D721Med (cell line): ENCODE measurements at regions not wholly inside any gene's neighbourhood (a gene's known extent, or its start where the extent isn't known, plus 50 kb on each side); places are given as distances from the start of the nearest gene placed in this dataset.

Source experiments
- DNase-seq: peaks from one replicate; pipeline ENCODE4 v3.0.0; 2011; ENCODE audit warnings: low spot score; ENCODE audit not compliant: insufficient read length
- FAIRE-seq: peaks from 2 replicates; lab custom pipeline; 2011; peaks lifted over from hg19 to GRCh38; lab: Jason Lieb, UNC
- TF ChIP-seq, protein P1 (sequence below): IDR thresholded peaks from 2 replicates; pipeline ENCODE4 v1.5.1; 2012; ENCODE audit warnings: mild to moderate bottlenecking, control low read depth; ENCODE audit not compliant: insufficient read depth; ENCODE audit errors: missing control alignments

DNA sequence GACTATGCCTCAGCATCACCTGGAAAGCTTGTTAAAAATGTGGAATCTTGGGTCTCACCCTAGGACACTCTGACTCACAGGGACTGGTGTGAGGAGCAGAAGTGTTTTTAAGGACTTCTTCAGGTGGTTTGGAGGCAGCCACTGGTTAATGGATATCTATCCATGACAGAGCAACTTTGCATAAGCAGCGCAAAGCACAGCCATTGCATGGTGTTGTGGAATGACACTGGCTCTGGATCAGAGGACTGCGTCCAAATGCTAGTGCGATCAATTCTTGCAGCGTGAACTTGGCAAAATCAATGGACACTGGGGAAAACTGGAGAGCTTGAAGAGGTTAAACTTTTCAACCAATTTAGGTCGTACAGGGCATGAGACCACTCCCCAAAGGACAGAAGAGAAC is 116.8 kb upstream of the FAM78B start:
- DNase-seq (no peak), FAIRE-seq (no peak)
- TF ChIP-seq, protein P1, sequence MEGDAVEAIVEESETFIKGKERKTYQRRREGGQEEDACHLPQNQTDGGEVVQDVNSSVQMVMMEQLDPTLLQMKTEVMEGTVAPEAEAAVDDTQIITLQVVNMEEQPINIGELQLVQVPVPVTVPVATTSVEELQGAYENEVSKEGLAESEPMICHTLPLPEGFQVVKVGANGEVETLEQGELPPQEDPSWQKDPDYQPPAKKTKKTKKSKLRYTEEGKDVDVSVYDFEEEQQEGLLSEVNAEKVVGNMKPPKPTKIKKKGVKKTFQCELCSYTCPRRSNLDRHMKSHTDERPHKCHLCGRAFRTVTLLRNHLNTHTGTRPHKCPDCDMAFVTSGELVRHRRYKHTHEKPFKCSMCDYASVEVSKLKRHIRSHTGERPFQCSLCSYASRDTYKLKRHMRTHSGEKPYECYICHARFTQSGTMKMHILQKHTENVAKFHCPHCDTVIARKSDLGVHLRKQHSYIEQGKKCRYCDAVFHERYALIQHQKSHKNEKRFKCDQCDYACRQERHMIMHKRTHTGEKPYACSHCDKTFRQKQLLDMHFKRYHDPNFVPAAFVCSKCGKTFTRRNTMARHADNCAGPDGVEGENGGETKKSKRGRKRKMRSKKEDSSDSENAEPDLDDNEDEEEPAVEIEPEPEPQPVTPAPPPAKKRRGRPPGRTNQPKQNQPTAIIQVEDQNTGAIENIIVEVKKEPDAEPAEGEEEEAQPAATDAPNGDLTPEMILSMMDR, result no peak

DNA sequence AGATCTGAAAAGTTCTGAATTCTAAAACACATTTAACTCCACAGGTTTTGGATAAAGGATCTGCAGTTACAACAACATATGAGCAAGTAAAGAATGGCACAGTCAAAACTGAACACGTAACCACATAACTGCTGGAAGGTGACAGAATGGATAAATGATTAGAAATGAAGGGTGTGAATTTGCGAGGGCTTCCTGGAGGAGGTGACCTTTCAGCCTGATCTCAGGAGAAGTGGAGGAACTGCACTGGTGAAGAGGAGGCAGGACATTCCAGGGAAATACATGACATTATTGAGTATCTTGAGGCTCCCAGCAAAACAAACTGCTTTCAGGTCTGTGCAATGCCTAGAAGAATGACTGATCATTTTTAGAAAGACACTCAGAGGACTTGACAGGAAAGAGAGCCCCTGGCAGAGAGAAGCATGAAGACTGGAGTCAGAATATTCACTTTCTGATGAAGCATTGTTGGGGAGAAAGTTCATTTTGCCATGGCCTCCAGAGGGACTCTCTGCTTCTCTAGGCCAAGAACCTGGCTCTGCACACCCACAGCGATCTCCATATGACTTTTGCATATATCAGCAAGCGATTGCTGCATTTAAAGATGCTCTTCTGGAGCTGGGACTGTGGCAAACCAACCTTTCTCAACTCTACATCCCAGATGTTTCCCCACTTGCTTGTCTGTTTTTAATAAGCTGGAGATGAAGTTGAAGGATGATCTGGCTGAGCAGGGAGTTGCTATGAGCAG is 122.7 kb upstream of the FAM78B start:
- FAIRE-seq (no peak), DNase-seq (no peak)

DNA sequence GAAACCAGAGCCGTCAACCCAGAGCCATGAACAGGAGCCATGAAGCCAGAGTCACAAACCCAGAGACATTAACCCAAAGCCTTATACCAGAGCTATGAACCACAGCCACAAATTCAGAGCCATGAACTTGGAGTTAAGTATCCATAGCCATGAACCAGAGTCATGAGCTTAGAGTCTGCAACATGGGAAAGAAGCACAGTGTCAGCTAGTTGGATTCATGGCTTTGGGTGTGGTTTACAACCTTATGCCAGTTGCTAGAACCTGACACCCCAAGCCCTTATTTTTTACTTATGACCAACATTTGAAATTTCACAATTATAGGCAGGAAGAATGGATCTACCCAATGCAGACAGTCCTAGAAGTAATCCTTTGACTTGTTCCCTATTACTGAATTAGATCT is 128.9 kb upstream of the FAM78B start:
- TF ChIP-seq, protein P1, result no peak
- FAIRE-seq (no peak), DNase-seq (no peak)

More for the DNA sequence above, 122.7 kb upstream of the FAM78B start:
- TF ChIP-seq, protein P1, result no peak

DNA sequence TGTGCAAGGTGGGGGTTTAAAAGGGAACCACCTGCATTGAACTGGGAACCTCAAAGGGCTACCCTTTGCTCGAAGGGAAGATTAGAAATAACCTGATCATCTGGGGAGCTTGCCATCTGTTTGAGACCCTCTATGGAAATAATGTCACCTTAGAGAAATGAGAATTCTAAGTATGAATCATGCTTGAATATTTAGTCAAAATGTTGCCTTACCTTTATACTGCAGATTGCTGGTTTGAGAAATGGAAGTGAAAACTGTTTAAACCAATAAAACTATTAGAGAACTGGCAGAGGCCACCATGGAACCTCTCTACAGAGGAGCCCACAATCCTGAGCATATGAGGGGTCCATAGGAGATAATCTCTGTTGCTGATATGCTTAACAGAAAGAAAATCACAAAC is 131.2 kb upstream of the FAM78B start:
- TF ChIP-seq, protein P1, result no peak
- DNase-seq, result no peak
- FAIRE-seq, result no peak

DNA sequence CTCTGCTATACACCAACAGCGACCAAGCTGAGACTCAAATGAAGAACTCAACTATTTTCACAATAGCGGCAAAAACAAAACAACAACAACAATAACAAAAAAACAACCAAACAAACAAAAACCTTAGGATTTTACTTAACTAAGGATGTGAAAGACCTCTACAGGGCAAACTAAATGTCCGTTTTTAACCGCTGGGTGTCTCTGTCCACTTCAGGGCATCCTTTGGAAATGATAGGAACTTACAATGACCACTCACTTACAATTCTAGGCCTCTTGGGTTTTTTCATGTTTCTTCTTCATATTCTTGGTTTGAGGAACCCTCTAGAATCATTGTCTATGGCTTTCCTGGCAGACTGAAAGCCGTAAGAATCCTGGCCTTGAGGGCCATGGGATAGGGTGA is 134.0 kb upstream of the FAM78B start:
- DNase-seq (no peak), FAIRE-seq (no peak)

DNA sequence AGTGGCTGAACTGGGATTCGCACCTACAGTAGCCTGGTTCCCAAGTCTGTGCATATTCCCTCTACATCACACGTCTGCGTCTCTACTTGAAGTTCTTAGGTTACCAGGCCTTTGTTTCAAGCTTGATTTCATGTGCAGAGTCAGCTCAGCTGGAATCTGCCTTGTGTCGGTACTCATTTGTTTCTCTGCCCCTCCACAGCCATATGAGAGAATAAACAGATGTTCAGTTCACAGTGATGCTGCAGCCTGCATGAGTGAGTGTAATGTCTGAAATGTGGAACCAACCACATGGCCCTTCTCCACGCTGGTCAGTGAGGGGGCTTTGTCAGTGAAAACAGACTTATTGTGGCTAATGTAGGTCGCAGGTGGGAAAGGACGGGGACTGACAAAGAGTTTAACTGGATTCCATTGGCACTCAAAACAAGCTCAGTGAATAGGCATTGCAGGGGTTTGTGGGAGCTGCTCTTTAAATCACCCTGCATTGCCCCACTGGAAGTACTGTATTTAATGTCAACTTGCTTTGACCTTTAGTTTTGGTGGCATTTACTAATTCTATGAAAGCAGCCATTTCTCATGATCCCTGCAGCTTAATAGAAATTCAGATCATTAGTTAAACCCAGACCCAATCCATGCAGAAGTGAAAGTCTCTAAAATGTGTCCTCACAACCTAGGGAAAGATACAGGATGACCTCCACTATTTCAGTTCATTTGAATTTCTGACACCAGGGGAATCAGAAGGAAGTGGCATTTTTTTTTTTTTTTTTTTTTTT is 136.4 kb upstream of the FAM78B start:
- no peak for DNase-seq
- TF ChIP-seq, protein P1, result no peak
- FAIRE-seq, result no peak

More for the DNA sequence above, 134.0 kb upstream of the FAM78B start:
- TF ChIP-seq, protein P1, result no peak
